Spinal cord (tissue), 9 donors: ENCODE measurements at regions not wholly inside any gene's neighbourhood (a gene's known extent, or its start where the extent isn't known, plus 50 kb on each side); places are given as distances from the start of the nearest gene placed in this dataset.

ENCODE experiments used
- DNase-seq, 6 donors: peaks; one replicate each; pipeline versions ENCODE4 v3.0.0 to v3.0.0-alpha.2; 2013 to 2015; ENCODE audit warnings: low spot score in 6 of 6, low read depth in 4 of 6
- H3K27ac ChIP-seq: one replicate; pipeline ENCODE4 v1.5.1; 2013; ENCODE audit warnings: low read depth, low read length, control low read depth
- H3K27me3 ChIP-seq: one replicate; pipeline ENCODE4 v1.6.1; 2013; ENCODE audit warnings: low read length; ENCODE audit not compliant: control insufficient read depth, insufficient read depth
- H3K36me3 ChIP-seq: one replicate; pipeline ENCODE4 v1.6.1; 2013; ENCODE audit warnings: low read length; ENCODE audit not compliant: control insufficient read depth, insufficient read depth
- H3K4me1 ChIP-seq: one replicate; pipeline ENCODE4 v1.6.1; 2013; ENCODE audit warnings: low read length; ENCODE audit not compliant: control insufficient read depth, insufficient read depth
- H3K4me3 ChIP-seq: one replicate; pipeline ENCODE4 v1.5.1; 2013; ENCODE audit warnings: low read depth, low read length, control low read depth
- H3K9me3 ChIP-seq: one replicate; pipeline ENCODE4 v1.6.1; 2013; ENCODE audit warnings: low read length; ENCODE audit not compliant: control insufficient read depth, insufficient read depth
- WGBS: methylation state at CpG from one replicate; pipeline ENCODE4 v1.1.5; 2013; ENCODE audit warnings: missing lambda C conversion rate; ENCODE audit not compliant: insufficient coverage; 5-methylcytosine and 5-hydroxymethylcytosine counted together
- donor health status: healthy.

DNA sequence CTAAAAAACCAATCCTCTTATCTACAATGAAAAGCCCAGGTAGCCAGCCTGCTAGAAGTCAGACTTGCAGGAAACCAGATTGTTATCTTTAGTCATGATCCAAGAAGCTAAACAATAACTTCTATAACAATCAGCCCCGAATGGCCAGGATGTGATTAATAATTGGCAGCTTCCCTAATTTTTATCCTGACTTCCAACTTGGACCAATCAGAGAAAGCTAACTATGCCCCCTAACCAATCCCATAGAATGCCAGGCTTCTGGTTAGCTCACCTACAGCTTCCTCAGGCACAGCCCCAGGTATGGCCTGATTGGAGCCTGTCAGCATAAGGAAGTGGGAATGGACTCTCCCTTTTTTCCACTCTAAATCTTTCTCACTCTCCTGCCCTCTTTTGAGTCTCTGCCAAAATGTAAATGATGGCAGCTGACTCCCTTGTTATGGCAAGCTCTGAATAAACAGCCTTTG is 394.9 kb downstream of the DLEU7 start:
- H3K27ac ChIP-seq = no peak overlapping the region
- no peaks in the 10 kb centered on the region for H3K9me3 ChIP-seq
- no peaks in the 10 kb centered on the region for H3K27me3 ChIP-seq
- no peak overlapping the region for H3K4me3 ChIP-seq
- peak in 1 of 6 donors; percentile 55 for DNase-seq
- H3K36me3 ChIP-seq = no peaks in the 10 kb centered on the region
- WGBS = 60% methylated on average over 1 of the region's 1 CpG
- H3K4me1 ChIP-seq = no peaks in the 10 kb centered on the region

DNA sequence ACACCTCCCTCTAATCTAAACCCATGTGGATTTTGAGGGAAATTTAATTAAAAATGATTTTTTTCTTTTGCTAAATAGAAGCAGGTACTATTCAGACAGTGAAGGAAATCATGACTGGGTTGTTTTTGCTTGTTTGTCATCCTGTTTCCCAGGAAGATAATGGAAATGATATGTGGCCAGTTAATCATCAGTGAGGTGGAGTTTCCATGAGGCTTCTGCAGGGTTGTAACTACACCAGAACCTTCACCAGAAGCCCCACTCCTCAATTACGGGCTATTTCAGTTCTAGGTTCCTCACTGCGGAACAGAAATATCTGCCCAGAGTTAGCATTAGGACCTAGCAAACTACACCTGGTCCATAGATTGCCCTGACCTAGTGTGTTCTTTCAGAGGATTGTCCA is 394.0 kb downstream of the DLEU7 start:
- Histone ChIP-seq H3K27me3 (no peaks in the 10 kb centered on the region), H3K4me1 (no peaks in the 10 kb centered on the region), H3K36me3 (no peaks in the 10 kb centered on the region), H3K27ac (no peak overlapping the region), H3K4me3 (no peak overlapping the region), H3K9me3 (no peaks in the 10 kb centered on the region)
- no peak for DNase-seq
- 100% methylated on average over 2 of the region's 2 CpGs for WGBS

- no peaks in the 10 kb centered on the region for H3K4me1 ChIP-seq
- H3K27ac ChIP-seq = no peak overlapping the region
- H3K36me3 ChIP-seq = no peaks in the 10 kb centered on the region
- WGBS = no CpG with 5 or more reads among the region's 2 CpGs
- H3K4me3 ChIP-seq = no peak overlapping the region
- no peaks in the 10 kb centered on the region for H3K27me3 ChIP-seq
- no peaks in the 10 kb centered on the region for H3K9me3 ChIP-seq
- DNase-seq = no peak
Measured at GRCh38 chr13:50450279-50450678, 393.2 kb downstream of the DLEU7 start.

GRCh38 chr13:50451609-50452008 is 391.9 kb downstream of the DLEU7 start:
- peaks cover 5% of the 10 kb centered on the region for H3K4me1 ChIP-seq
- no peaks in the 10 kb centered on the region for H3K27me3 ChIP-seq
- no peak for DNase-seq
- no peaks in the 10 kb centered on the region for H3K9me3 ChIP-seq
- no peak overlapping the region for H3K27ac ChIP-seq
- no peaks in the 10 kb centered on the region for H3K36me3 ChIP-seq
- WGBS = 75% methylated on average over 2 of the region's 3 CpGs
- no peak overlapping the region for H3K4me3 ChIP-seq

- no CpG with 5 or more reads among the region's 1 CpG for WGBS
- DNase-seq = no peak
- Histone ChIP-seq H3K36me3 (no peaks in the 10 kb centered on the region), H3K4me1 (peaks cover 5% of the 10 kb centered on the region), H3K27me3 (no peaks in the 10 kb centered on the region), H3K27ac (no peak overlapping the region), H3K4me3 (no peak overlapping the region), H3K9me3 (no peaks in the 10 kb centered on the region)
Measured at GRCh38 chr13:50452028-50452427, 391.5 kb downstream of the DLEU7 start.

GRCh38 chr13:50452756-50453155 is 390.7 kb downstream of the DLEU7 start:
- H3K4me3 ChIP-seq = no peak overlapping the region
- no peaks in the 10 kb centered on the region for H3K9me3 ChIP-seq
- H3K27me3 ChIP-seq = no peaks in the 10 kb centered on the region
- DNase-seq = no peak
- H3K4me1 ChIP-seq = peaks cover 5% of the 10 kb centered on the region
- no CpG with 5 or more reads among the region's 2 CpGs for WGBS
- H3K36me3 ChIP-seq = no peaks in the 10 kb centered on the region
- no peak overlapping the region for H3K27ac ChIP-seq

GRCh38 chr13:50453188-50453587 is 390.3 kb downstream of the DLEU7 start:
- H3K4me3 ChIP-seq = no peak overlapping the region
- peak in 1 of 6 donors; percentile 9 for DNase-seq
- H3K27me3 ChIP-seq = no peaks in the 10 kb centered on the region
- H3K4me1 ChIP-seq = peaks cover 5% of the 10 kb centered on the region
- 60% methylated on average over 3 of the region's 3 CpGs for WGBS
- H3K27ac ChIP-seq = no peak overlapping the region
- H3K36me3 ChIP-seq = no peaks in the 10 kb centered on the region
- no peaks in the 10 kb centered on the region for H3K9me3 ChIP-seq

GRCh38 chr13:50456111-50456510 is 387.4 kb downstream of the DLEU7 start:
- Histone ChIP-seq H3K36me3 (no peaks in the 10 kb centered on the region), H3K27me3 (no peaks in the 10 kb centered on the region), H3K4me3 (no peak overlapping the region), H3K9me3 (no peaks in the 10 kb centered on the region), H3K4me1 (peaks cover 5% of the 10 kb centered on the region), H3K27ac (no peak overlapping the region)
- peak in 1 of 6 donors; percentile 52 for DNase-seq
- 56% methylated on average over 2 of the region's 3 CpGs for WGBS

DNA sequence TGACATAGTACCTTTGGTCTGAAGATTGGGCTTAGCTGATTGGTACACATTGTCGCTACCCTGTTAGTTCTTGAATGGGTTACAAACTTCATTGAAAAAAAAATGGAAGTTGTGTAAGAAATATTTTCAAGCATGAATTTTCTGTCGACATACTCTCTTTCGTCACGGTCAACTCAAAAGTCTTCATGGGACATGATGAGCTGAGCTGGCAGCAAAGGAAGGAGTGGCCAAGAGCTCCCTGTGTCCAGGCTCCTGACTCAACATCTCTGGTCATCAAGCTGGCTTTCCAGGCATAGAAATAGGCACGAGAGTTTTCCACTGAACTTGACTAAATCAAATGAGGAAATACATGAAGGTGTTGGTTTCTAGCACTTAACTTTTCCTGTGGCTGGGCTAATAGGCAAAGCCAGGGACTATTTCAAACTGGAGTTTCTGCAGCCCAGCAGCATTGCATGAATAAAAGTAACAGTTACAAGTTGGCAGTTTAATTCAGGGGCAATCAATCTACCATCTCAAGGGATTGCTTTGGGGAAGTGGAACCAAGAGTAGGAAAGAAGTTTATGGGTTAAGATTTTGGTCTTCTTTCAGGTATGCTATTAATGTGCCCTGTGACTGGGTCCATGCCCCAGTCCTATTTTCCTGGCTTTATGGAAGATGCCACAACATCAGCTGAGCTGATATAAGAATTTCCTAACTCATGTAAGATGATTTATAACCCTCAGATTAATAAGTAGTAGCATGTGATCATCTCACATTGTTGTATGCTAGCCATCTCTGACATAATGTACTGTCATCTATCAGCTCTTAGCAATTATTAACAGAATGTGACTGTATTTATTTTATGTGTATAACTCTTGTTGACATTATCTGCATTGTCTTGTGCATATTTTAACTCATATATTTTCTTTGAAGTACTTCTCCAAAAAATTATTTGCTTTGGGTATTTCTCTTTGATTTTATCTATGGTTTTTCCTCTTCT is 385.8 kb downstream of the DLEU7 start:
- H3K36me3 ChIP-seq = no peaks in the 10 kb centered on the region
- H3K27me3 ChIP-seq = no peaks in the 10 kb centered on the region
- DNase-seq = no peak
- no peaks in the 10 kb centered on the region for H3K9me3 ChIP-seq
- WGBS = 97% methylated on average over 5 of the region's 5 CpGs
- H3K4me1 ChIP-seq = peaks cover 5% of the 10 kb centered on the region
- H3K4me3 ChIP-seq = no peak overlapping the region
- no peak overlapping the region for H3K27ac ChIP-seq

- H3K4me1 ChIP-seq = peaks cover 5% of the 10 kb centered on the region
- H3K9me3 ChIP-seq = no peaks in the 10 kb centered on the region
- no peaks in the 10 kb centered on the region for H3K27me3 ChIP-seq
- no CpG with 5 or more reads among the region's 2 CpGs for WGBS
- no peaks in the 10 kb centered on the region for H3K36me3 ChIP-seq
- H3K4me3 ChIP-seq = no peak overlapping the region
- no peak for DNase-seq
- H3K27ac ChIP-seq = no peak overlapping the region
Measured at GRCh38 chr13:50459046-50459445, 384.4 kb downstream of the DLEU7 start.
